Endothelial cell of umbilical vein (primary cell): ENCODE measurements at regions not wholly inside any gene's neighbourhood (a gene's known extent, or its start where the extent isn't known, plus 50 kb on each side); places are given as distances from the start of the nearest gene placed in this dataset.

Experiments used
- BruUV-seq: library from RNA; stranded (reverse); fragments of 400-500 nt; replicated peaks from 2 replicates; lab custom pipeline; 2021; lab: Mats Ljungman, UMichigan
- CTCF ChIA-PET: fragments of 300-600, 350-600 bp; sonication (Branson Sonifier 250); formaldehyde crosslinking; loops from one replicate; lab custom pipeline; 2021; ENCODE audit warnings: antibody characterized with exemption, inconsistent platforms; lab: Charles Lee
- POLR2A ChIA-PET: fragments of 300-600, 350-600 bp; sonication (Branson Sonifier 250); formaldehyde crosslinking; loops from one replicate; lab custom pipeline; 2021; ENCODE audit warnings: antibody characterized with exemption, inconsistent platforms; lab: Charles Lee
- DNase-seq: peaks from one replicate; pipeline ENCODE4 v3.0.0-alpha.2; 2011; ENCODE audit warnings: low read depth, low spot score
- FAIRE-seq: peaks from 2 replicates; lab custom pipeline; 2011; peaks lifted over from hg19 to GRCh38; lab: Jason Lieb, UNC
- H2AFZ ChIP-seq: 2 replicates; pipeline ENCODE4 v1.6.0; 2012; ENCODE audit warnings: low read depth, low read length, control low read depth, inconsistent platforms
- H3K27ac ChIP-seq: 2 replicates; pipeline ENCODE4 v1.5.1; 2011; ENCODE audit warnings: low read depth, mild to moderate bottlenecking, control low read depth, low read length, moderate library complexity; ENCODE audit not compliant: insufficient read depth
- H3K27me3 ChIP-seq, 2 experiments: 2 replicates each; pipeline versions ENCODE4 v1.6.0 to v1.6.1; 2011; ENCODE audit warnings: low read length in 2 of 2, mixed read lengths in 1 of 2; ENCODE audit not compliant: control insufficient read depth in 2 of 2, insufficient read depth in 2 of 2
- H3K36me3 ChIP-seq, 2 experiments: 2 replicates in 1 of 2; 3 replicates in 1 of 2; pipeline ENCODE4 v1.5.1; 2011; ENCODE audit warnings: low read length in 2 of 2, mild to moderate bottlenecking in 1 of 2, moderate library complexity in 1 of 2; ENCODE audit not compliant: control insufficient read depth in 2 of 2, insufficient read depth in 2 of 2; ENCODE audit errors: extremely low read depth in 1 of 2
- H3K4me1 ChIP-seq: 3 replicates; pipeline ENCODE4 v1.5.1; 2011; ENCODE audit warnings: mild to moderate bottlenecking, low read length; ENCODE audit not compliant: control insufficient read depth, insufficient read depth; ENCODE audit errors: extremely low read depth
- H3K4me2 ChIP-seq: 2 replicates; pipeline ENCODE4 v1.6.1; 2011; ENCODE audit warnings: low read length, control low read depth, mixed read lengths; ENCODE audit not compliant: insufficient read depth
- H3K4me3 ChIP-seq, 3 experiments: fragments of 200-600 bp in 1 of 3; sonication (generic), shearing (Covaris generic) in 1 of 3; replicated peaks in 1 of 3; 2 replicates each; pipeline ENCODE4 v1.5.1; 2011 to 2016; ENCODE audit warnings: control low read depth in 3 of 3, low read length in 3 of 3, mild to moderate bottlenecking in 2 of 3, inconsistent platforms in 1 of 3, low read depth in 1 of 3, moderate library complexity in 1 of 3; ENCODE audit not compliant: insufficient read depth in 1 of 3
- H3K79me2 ChIP-seq: 2 replicates; pipeline ENCODE4 v1.6.0; 2012; ENCODE audit warnings: low read length, inconsistent platforms; ENCODE audit not compliant: control insufficient read depth, insufficient read depth
- H3K9ac ChIP-seq: replicated peaks from 2 replicates; pipeline ENCODE3; 2011; ENCODE audit warnings: low read length, control low read depth; ENCODE audit not compliant: insufficient read depth; ENCODE audit errors: extremely low read depth
- H3K9me1 ChIP-seq: replicated peaks from 3 replicates; pipeline ENCODE4 v1.6.0; 2011; ENCODE audit warnings: mild to moderate bottlenecking, low read length; ENCODE audit not compliant: control insufficient read depth, insufficient read depth; ENCODE audit errors: extremely low read depth
- H3K9me3 ChIP-seq: replicated peaks from 2 replicates; pipeline ENCODE4 v1.5.1; 2012; ENCODE audit warnings: low read length, inconsistent platforms; ENCODE audit not compliant: control insufficient read depth, insufficient read depth
- H4K20me1 ChIP-seq: replicated peaks from 2 replicates; pipeline ENCODE3; 2011; ENCODE audit warnings: mild to moderate bottlenecking, low read length; ENCODE audit not compliant: control insufficient read depth, insufficient read depth; ENCODE audit errors: extremely low read depth
- EZH2 ChIP-seq: IDR thresholded peaks from 2 replicates; pipeline ENCODE4 v1.6.1; 2012; ENCODE audit warnings: borderline replicate concordance, low read depth, mild to moderate bottlenecking, moderate library complexity, low read length, inconsistent platforms; ENCODE audit not compliant: severe bottlenecking
- GATA2 ChIP-seq: IDR thresholded peaks from 2 replicates; pipeline ENCODE4 v1.7.0; 2011; ENCODE audit warnings: low read depth, mild to moderate bottlenecking, moderate library complexity, mixed read lengths, low read length; ENCODE audit not compliant: insufficient read length, insufficient read depth
- JUN ChIP-seq: IDR thresholded peaks from 2 replicates; pipeline ENCODE4 v1.6.1; 2011; ENCODE audit warnings: borderline replicate concordance, low read depth; ENCODE audit not compliant: insufficient read length, insufficient read depth
- POLR2A ChIP-seq: IDR thresholded peaks from 2 replicates; pipeline ENCODE4 v1.6.1; 2012; ENCODE audit warnings: low read depth, mild to moderate bottlenecking, control low read depth, low read length
- dilution Hi-C: fragments of 300-500 bp; cut with MboI; formaldehyde crosslinking; loops from one replicate; pipeline ENCODE4 v1.15.0; 2019; ENCODE audit warnings: low sequenced_read_pairs; ENCODE audit not compliant: extremely low pct_ligation_motif_present
- intact Hi-C: fragments of 100-400 bp; cut with micrococcal nuclease; formaldehyde crosslinking; loops from one replicate; pipeline ENCODE4 v1.10.0; 2022

DNA sequence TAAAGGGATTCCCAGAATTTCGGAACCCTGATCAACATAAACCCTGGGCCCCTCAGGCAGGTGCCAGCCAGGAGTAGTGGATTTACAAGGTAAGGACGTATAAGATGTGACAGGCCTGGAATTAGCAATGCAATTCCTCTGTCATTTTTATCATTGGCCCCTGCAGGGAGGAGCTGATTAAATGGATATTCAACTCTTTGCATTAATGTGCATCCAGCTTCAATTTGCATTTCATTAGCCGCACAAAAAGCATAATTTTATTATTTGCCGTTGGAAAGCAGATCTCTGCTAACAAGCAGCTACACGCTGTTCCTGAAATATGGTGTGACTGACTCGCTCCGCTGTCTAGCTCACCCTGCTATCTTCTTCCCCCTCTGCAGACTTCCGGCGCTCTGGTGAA is 195.8 kb downstream of the RPS24 start:
- intact Hi-C loops, result no loop called here
- H3K9ac ChIP-seq, result no peak overlapping the region
- FAIRE-seq (no peak), DNase-seq (no peak)
- H3K4me2 ChIP-seq, result no peak overlapping the region
- H2AFZ ChIP-seq, result no peak overlapping the region
- no peak for TF ChIP-seq JUN
- no peak for TF ChIP-seq POLR2A
- TF ChIP-seq GATA2, result no peak
- no TSS peak for BruUV-seq
- no peaks in the 10 kb centered on the region for H3K4me1 ChIP-seq
- H3K27me3 ChIP-seq, result peaks cover 0 to 2% of the 10 kb centered on the region in 2 experiments
- no peaks in the 10 kb centered on the region for H3K36me3 ChIP-seq
- H4K20me1 ChIP-seq, result no peaks in the 10 kb centered on the region
- ChIA-PET CTCF (interaction anchor here (0.8 kb wide), 1 partner anchor 427 kb away, joined by 3 read pairs; no protein-coding TSS in a partner anchor), POLR2A (no interaction called here)
- no peaks in the 10 kb centered on the region for H3K9me1 ChIP-seq
- H3K27ac ChIP-seq, result no peak overlapping the region
- H3K79me2 ChIP-seq, result no peaks in the 10 kb centered on the region
- H3K4me3 ChIP-seq, result no peak overlapping the region
- H3K9me3 ChIP-seq, result no peaks in the 10 kb centered on the region
- dilution Hi-C loops, result no loop called here

DNA sequence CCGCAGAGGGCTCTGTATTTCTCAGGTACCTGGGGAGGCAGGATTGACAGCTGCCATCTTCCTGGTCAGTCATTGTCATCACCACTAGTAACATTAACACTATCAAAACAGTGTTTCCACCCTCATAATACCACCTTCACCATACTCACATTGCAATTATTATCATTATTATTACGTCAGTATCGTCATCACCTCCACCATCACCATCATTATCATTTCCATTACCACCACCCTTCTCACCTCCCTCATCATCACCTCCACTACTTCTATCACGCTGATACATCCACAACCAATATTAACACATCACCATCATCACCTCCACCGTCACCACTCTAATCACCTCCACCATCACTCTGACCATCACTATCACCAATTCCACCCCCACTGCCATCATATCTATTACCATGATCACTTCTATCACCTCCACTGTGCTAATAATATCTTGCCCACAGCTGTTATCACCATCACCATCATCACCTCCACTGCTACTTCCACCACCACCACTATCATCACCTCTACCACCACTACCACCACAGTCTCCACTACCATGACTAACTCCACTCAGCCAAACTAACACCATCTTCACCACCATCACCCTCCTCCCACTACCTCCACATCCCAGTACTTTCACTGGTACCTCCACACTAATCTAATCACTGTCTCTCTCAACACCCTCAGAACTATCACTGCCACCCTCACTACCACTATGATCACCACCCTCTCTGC is 196.4 kb downstream of the RPS24 start:
- Histone ChIP-seq H3K4me2 (no peak overlapping the region), H3K27me3 (no peaks in the 10 kb centered on the region), H3K36me3 (no peaks in the 10 kb centered on the region), H3K9me1 (no peaks in the 10 kb centered on the region), H3K9me3 (no peaks in the 10 kb centered on the region), H3K27ac (no peak overlapping the region), H2AFZ (no peak overlapping the region), H3K4me3 (no peak overlapping the region), H4K20me1 (no peaks in the 10 kb centered on the region), H3K79me2 (no peaks in the 10 kb centered on the region), H3K9ac (no peak overlapping the region), H3K4me1 (no peaks in the 10 kb centered on the region)
- no peak for FAIRE-seq
- no TSS peak for BruUV-seq
- TF ChIP-seq EZH2, result no peak
- intact Hi-C loops (no loop called here), dilution Hi-C loops (no loop called here)
- CTCF ChIA-PET, result interaction anchor here (0.8 kb wide), 1 partner anchor 426 kb away, joined by 3 read pairs; no protein-coding TSS in a partner anchor
- POLR2A ChIA-PET, result no interaction called here
- no peak for DNase-seq
